ENCODE measurements at regions not wholly inside any gene's neighbourhood (a gene's known extent, or its start where the extent isn't known, plus 50 kb on each side); places are given as distances from the start of the nearest gene placed in this dataset.

- TF ChIP-seq ISL1 (CRISPR knock-in tag; IDR thresholded peaks at IDR 0.05), result no peak
- TF ChIP-seq, protein P1, sequence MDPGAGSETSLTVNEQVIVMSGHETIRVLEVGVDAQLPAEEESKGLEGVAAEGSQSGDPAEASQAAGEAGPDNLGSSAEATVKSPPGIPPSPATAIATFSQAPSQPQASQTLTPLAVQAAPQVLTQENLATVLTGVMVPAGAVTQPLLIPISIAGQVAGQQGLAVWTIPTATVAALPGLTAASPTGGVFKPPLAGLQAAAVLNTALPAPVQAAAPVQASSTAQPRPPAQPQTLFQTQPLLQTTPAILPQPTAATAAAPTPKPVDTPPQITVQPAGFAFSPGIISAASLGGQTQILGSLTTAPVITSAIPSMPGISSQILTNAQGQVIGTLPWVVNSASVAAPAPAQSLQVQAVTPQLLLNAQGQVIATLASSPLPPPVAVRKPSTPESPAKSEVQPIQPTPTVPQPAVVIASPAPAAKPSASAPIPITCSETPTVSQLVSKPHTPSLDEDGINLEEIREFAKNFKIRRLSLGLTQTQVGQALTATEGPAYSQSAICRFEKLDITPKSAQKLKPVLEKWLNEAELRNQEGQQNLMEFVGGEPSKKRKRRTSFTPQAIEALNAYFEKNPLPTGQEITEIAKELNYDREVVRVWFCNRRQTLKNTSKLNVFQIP (CRISPR knock-in tag; IDR thresholded peaks at IDR 0.05; ENCODE audit: borderline replicate concordance, low read depth), result no peak
- TF ChIP-seq ARNTL (CRISPR knock-in tag; IDR thresholded peaks at IDR 0.05; ENCODE audit: borderline replicate concordance, low read depth), result no peak
- TF ChIP-seq PATZ1 (CRISPR knock-in tag; IDR thresholded peaks at IDR 0.05; ENCODE audit: borderline replicate concordance), result no peak
- TF ChIP-seq ZFP30 (CRISPR knock-in tag; IDR thresholded peaks at IDR 0.05), result no peak
- no peak for TF ChIP-seq ZNF8 (CRISPR knock-in tag; IDR thresholded peaks at IDR 0.05)
- TF ChIP-seq RARB (CRISPR knock-in tag; IDR thresholded peaks at IDR 0.05), result no peak
- TF ChIP-seq ESRRG (CRISPR knock-in tag; IDR thresholded peaks at IDR 0.05), result no peak
- TF ChIP-seq SNAI2 (CRISPR knock-in tag; IDR thresholded peaks at IDR 0.05), result no peak
- no peak for TF ChIP-seq GLIS3 (CRISPR knock-in tag; IDR thresholded peaks at IDR 0.05)
Observed at GRCh38 chr16:47939680-47940079, 216.1 kb downstream of the ABCC12 start (continued).

DNA sequence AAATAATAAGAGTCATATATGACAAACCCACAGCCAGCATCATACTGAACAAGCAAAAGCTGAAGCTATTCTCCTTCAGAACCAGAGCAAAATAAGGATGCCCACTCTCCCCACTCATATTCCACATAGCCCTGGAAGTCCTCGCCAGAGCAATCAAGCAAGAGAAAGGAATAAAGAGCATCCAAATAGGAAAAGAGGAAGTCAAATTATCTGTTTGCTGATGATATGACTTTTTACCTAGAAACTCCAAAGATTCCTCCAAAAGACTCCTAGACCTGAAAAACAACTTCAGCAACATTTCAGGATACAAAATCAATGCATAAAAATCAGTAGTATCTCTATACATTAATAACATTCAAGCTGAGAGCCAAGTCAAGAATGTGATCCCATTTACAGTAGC, 217.5 kb downstream of the ABCC12 start:
- no peak for ATAC-seq
- TF ChIP-seq CSRNP3 (CRISPR knock-in tag; IDR thresholded peaks at IDR 0.05), result no peak
- TF ChIP-seq ZNF565 (CRISPR knock-in tag; conservative IDR thresholded peaks at IDR 0.05; ENCODE audit: low read depth), result no peak
- TF ChIP-seq ZFP3 (CRISPR knock-in tag; IDR thresholded peaks at IDR 0.05), result no peak
- no peak for TF ChIP-seq RARB (CRISPR knock-in tag; IDR thresholded peaks at IDR 0.05)
- TF ChIP-seq ARNTL (CRISPR knock-in tag; IDR thresholded peaks at IDR 0.05; ENCODE audit: borderline replicate concordance, low read depth), result no peak
- TF ChIP-seq PATZ1 (CRISPR knock-in tag; IDR thresholded peaks at IDR 0.05; ENCODE audit: borderline replicate concordance), result no peak
- TF ChIP-seq OSR1 (CRISPR knock-in tag; IDR thresholded peaks at IDR 0.05), result no peak
- no peak for TF ChIP-seq TOX (CRISPR knock-in tag; IDR thresholded peaks at IDR 0.05; ENCODE audit: borderline replicate concordance)
- no peak for TF ChIP-seq ZNF70 (CRISPR knock-in tag; IDR thresholded peaks at IDR 0.05)
- TF ChIP-seq, protein P2, sequence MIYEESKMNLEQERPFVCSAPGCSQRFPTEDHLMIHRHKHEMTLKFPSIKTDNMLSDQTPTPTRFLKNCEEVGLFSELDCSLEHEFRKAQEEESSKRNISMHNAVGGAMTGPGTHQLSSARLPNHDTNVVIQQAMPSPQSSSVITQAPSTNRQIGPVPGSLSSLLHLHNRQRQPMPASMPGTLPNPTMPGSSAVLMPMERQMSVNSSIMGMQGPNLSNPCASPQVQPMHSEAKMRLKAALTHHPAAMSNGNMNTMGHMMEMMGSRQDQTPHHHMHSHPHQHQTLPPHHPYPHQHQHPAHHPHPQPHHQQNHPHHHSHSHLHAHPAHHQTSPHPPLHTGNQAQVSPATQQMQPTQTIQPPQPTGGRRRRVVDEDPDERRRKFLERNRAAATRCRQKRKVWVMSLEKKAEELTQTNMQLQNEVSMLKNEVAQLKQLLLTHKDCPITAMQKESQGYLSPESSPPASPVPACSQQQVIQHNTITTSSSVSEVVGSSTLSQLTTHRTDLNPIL (CRISPR knock-in tag; IDR thresholded peaks at IDR 0.05; ENCODE audit: low read depth), result no peak

DNA sequence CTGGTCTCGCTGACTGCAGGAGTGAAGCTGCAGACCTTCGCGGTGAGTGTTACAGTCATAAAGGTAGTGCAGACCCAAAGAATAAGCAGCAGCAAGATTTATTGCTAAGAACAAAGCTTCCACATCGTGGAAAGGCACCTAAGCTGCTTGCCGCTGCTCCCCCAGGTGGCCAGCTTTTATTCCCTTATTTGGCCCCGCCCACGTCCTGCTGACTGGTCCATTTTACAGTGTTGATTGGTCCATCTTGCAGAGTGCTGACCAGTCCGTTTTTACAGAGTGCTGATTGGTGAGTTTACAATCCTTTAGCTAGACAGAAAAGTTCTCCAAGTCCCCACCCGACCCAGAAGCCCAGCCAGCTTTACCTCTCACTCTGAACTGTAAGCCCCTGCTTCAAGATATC, 227.8 kb downstream of the ABCC12 start:
- no peak for ATAC-seq
- TF ChIP-seq TCF4 (CRISPR knock-in tag; IDR thresholded peaks at IDR 0.05; ENCODE audit: borderline replicate concordance), result no peak

DNA sequence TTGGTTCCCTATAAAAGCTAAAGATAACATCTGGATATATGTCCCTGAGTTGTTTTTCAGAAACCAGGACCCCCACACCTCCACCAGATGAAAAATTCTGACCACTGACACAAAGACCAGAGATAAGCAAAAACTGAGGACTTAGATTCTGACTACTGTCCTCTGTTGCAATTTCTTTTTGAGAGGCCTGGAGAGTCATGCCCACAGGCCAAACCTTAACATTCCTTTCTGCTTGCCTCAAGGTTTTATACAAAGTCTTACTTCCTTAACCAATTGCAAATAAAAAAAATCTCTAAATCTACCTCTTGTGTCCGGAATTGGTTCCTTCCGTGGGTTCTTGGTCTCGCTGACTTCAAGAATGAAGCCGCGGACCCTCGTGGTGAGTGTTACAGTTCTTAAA, 228.5 kb downstream of the ABCC12 start:
- no peak for ATAC-seq
- TF ChIP-seq OSR1 (CRISPR knock-in tag; IDR thresholded peaks at IDR 0.05) (no peak), PPARA (CRISPR knock-in tag; IDR thresholded peaks at IDR 0.05; ENCODE audit: borderline replicate concordance) (no peak), GLIS3 (CRISPR knock-in tag; IDR thresholded peaks at IDR 0.05) (no peak), RARB (CRISPR knock-in tag; IDR thresholded peaks at IDR 0.05) (no peak), ZNF8 (CRISPR knock-in tag; IDR thresholded peaks at IDR 0.05) (no peak), TOX (CRISPR knock-in tag; IDR thresholded peaks at IDR 0.05; ENCODE audit: borderline replicate concordance) (no peak), CSDC2 (CRISPR knock-in tag; IDR thresholded peaks at IDR 0.05) (no peak), ZC3H10 (CRISPR knock-in tag; IDR thresholded peaks at IDR 0.05) (no peak), ISL1 (CRISPR knock-in tag; IDR thresholded peaks at IDR 0.05) (no peak), CSRNP3 (CRISPR knock-in tag; IDR thresholded peaks at IDR 0.05) (no peak), ARNTL (CRISPR knock-in tag; IDR thresholded peaks at IDR 0.05; ENCODE audit: borderline replicate concordance, low read depth) (no peak), ZFP3 (CRISPR knock-in tag; IDR thresholded peaks at IDR 0.05) (no peak), TSHZ2 (CRISPR knock-in tag; IDR thresholded peaks at IDR 0.05) (no peak), ZFP30 (CRISPR knock-in tag; IDR thresholded peaks at IDR 0.05) (no peak), ESRRG (CRISPR knock-in tag; IDR thresholded peaks at IDR 0.05) (no peak)
- TF ChIP-seq, protein P2 (CRISPR knock-in tag; IDR thresholded peaks at IDR 0.05; ENCODE audit: low read depth), result no peak

Measured in SK-N-SH treated with all-trans-retinoic acid at 6 μM for 48 hours (cell line).